ENCODE measurements at regions not wholly inside any gene's neighbourhood (a gene's known extent, or its start where the extent isn't known, plus 50 kb on each side); places are given as distances from the start of the nearest gene placed in this dataset.

GRCh38 chr2:65846989-65847678 is 414.7 kb upstream of the SPRED2 start:
- TF ChIP-seq CTCF (IDR thresholded peaks at IDR 0.05; ENCODE audit: insufficient read depth, low read length, poor library complexity, severe bottlenecking), result no peak
- no peak for TF ChIP-seq EZH2phosphoT487 (conservative IDR thresholded peaks at IDR 0.05; ENCODE audit: low read length)
